SK-N-SH treated with all-trans-retinoic acid at 6 μM for 48 hours (cell line): ENCODE measurements at regions not wholly inside any gene's neighbourhood (a gene's known extent, or its start where the extent isn't known, plus 50 kb on each side); places are given as distances from the start of the nearest gene placed in this dataset.

Source experiments
- ATAC-seq: fragments of 200-7000 bp; cut with Tn5 transposase; 3 replicates; pipeline ENCODE4 v1.9.1; 2020; ENCODE audit warnings: mild to moderate bottlenecking, moderate library complexity
- ARNTL ChIP-seq: fragments of 450-650 bp; formaldehyde crosslinking; IDR thresholded peaks from 2 replicates; pipeline ENCODE4 v1.5.0; 2020; ENCODE audit warnings: low read depth, mild to moderate bottlenecking, moderate library complexity, borderline replicate concordance
- BACH2 ChIP-seq: fragments of 250-450 bp; sonication (Bioruptor Pico); IDR thresholded peaks from 2 replicates; pipeline ENCODE4 v1.9.0; 2021; ENCODE audit warnings: mild to moderate bottlenecking, borderline replicate concordance
- CSDC2 ChIP-seq: fragments of 250-450 bp; sonication (Bioruptor Pico); IDR thresholded peaks from 2 replicates; pipeline ENCODE4 v1.5.0; 2020; ENCODE audit warnings: mild to moderate bottlenecking, moderate library complexity
- CSRNP3 ChIP-seq: fragments of 250-450 bp; sonication (Bioruptor Pico); IDR thresholded peaks from 2 replicates; pipeline ENCODE4 v1.5.1; 2021; ENCODE audit warnings: mild to moderate bottlenecking, moderate library complexity
- ESRRG ChIP-seq: fragments of 250-450 bp; sonication (Bioruptor Pico); IDR thresholded peaks from 2 replicates; pipeline ENCODE4 v1.6.1; 2021; ENCODE audit warnings: mild to moderate bottlenecking
- GLIS3 ChIP-seq: fragments of 250-450 bp; sonication (Bioruptor Pico); IDR thresholded peaks from 2 replicates; pipeline ENCODE4 v1.5.0; 2020; ENCODE audit warnings: mild to moderate bottlenecking, moderate library complexity
- ISL1 ChIP-seq: fragments of 250-450 bp; sonication (Bioruptor Pico); IDR thresholded peaks from 2 replicates; pipeline ENCODE4 v2.1.2; 2022; ENCODE audit warnings: mild to moderate bottlenecking, moderate library complexity
- OSR1 ChIP-seq: fragments of 250-450 bp; sonication (Bioruptor Pico); IDR thresholded peaks from 2 replicates; pipeline ENCODE4 v1.8.0; 2022; ENCODE audit warnings: moderate library complexity, mild to moderate bottlenecking, inconsistent platforms
- PATZ1 ChIP-seq: fragments of 250-450 bp; sonication (Bioruptor Pico); IDR thresholded peaks from 2 replicates; pipeline ENCODE4 v1.8.0; 2020; ENCODE audit warnings: mild to moderate bottlenecking, moderate library complexity, borderline replicate concordance
- PPARA ChIP-seq: fragments of 250-450 bp; sonication (Bioruptor Pico); IDR thresholded peaks from 2 replicates; pipeline ENCODE4 v1.5.0; 2020; ENCODE audit warnings: mild to moderate bottlenecking, borderline replicate concordance
- RARB ChIP-seq: fragments of 250-450 bp; sonication (Bioruptor Pico); IDR thresholded peaks from 2 replicates; pipeline ENCODE4 v1.8.0; 2021; ENCODE audit warnings: mild to moderate bottlenecking, moderate library complexity
- SNAI2 ChIP-seq: fragments of 250-450 bp; sonication (Bioruptor Pico); IDR thresholded peaks from 2 replicates; pipeline ENCODE4 v1.5.0; 2020; ENCODE audit warnings: mild to moderate bottlenecking, moderate library complexity
- TCF4 ChIP-seq: fragments of 250-450 bp; sonication (Bioruptor Pico); IDR thresholded peaks from 2 replicates; pipeline ENCODE4 v1.8.0; 2021; ENCODE audit warnings: mild to moderate bottlenecking, moderate library complexity, borderline replicate concordance
- TOX ChIP-seq: fragments of 250-450 bp; sonication (Bioruptor Pico); IDR thresholded peaks from 2 replicates; pipeline ENCODE4 v1.8.0; 2021; ENCODE audit warnings: mild to moderate bottlenecking, moderate library complexity, borderline replicate concordance
- ZFP3 ChIP-seq: fragments of 250-450 bp; sonication (Bioruptor Pico); IDR thresholded peaks from 2 replicates; pipeline ENCODE4 v1.5.0; 2020; ENCODE audit warnings: mild to moderate bottlenecking, moderate library complexity
- ZFP30 ChIP-seq: fragments of 450-650 bp; formaldehyde crosslinking; IDR thresholded peaks from 2 replicates; pipeline ENCODE4 v1.5.0; 2022; ENCODE audit warnings: mild to moderate bottlenecking, moderate library complexity
- ZNF565 ChIP-seq: fragments of 450-650 bp; formaldehyde crosslinking; conservative IDR thresholded peaks from 2 replicates; pipeline ENCODE4 v1.5.0; 2020; ENCODE audit warnings: low read depth, mild to moderate bottlenecking, moderate library complexity
- ZNF70 ChIP-seq: fragments of 450-650 bp; formaldehyde crosslinking; IDR thresholded peaks from 2 replicates; pipeline ENCODE4 v1.5.0; 2020; ENCODE audit warnings: mild to moderate bottlenecking, moderate library complexity
- ZNF8 ChIP-seq: fragments of 450-650 bp; formaldehyde crosslinking; IDR thresholded peaks from 2 replicates; pipeline ENCODE4 v1.5.0; 2020; ENCODE audit warnings: mild to moderate bottlenecking, moderate library complexity
- TF ChIP-seq, protein P1 (sequence below): fragments of 250-450 bp; sonication (Bioruptor Pico); IDR thresholded peaks from 2 replicates; pipeline ENCODE4 v1.8.0; 2021; ENCODE audit warnings: low read depth, mild to moderate bottlenecking, moderate library complexity, borderline replicate concordance
- TF ChIP-seq, protein P2 (sequence below): fragments of 250-450 bp; sonication (Bioruptor Pico); IDR thresholded peaks from 2 replicates; pipeline ENCODE4 v1.5.0; 2020; ENCODE audit warnings: mild to moderate bottlenecking, moderate library complexity

- no peak for ATAC-seq
- TF ChIP-seq ZNF8 (CRISPR knock-in tag) (peak; percentile 53; the same call in 1 of the 2 replicates), PATZ1 (no peak)
Measured at GRCh38 chr10:33921970-33922605, 587.6 kb upstream of the NRP1 start.

GRCh38 chr10:33920351-33920750 lies 585.9 kb upstream of the NRP1 start:
- TF ChIP-seq PPARA (no peak), SNAI2 (CRISPR knock-in tag) (no peak), RARB (CRISPR knock-in tag) (no peak), ISL1 (CRISPR knock-in tag) (no peak), ARNTL (CRISPR knock-in tag) (no peak), ESRRG (CRISPR knock-in tag) (no peak), CSDC2 (no peak), ZNF70 (no peak), BACH2 (no peak), ZFP3 (CRISPR knock-in tag) (no peak), ZFP30 (CRISPR knock-in tag) (no peak), PATZ1 (no peak), ZNF8 (CRISPR knock-in tag) (no peak), TOX (CRISPR knock-in tag) (no peak)
- TF ChIP-seq, protein P1, sequence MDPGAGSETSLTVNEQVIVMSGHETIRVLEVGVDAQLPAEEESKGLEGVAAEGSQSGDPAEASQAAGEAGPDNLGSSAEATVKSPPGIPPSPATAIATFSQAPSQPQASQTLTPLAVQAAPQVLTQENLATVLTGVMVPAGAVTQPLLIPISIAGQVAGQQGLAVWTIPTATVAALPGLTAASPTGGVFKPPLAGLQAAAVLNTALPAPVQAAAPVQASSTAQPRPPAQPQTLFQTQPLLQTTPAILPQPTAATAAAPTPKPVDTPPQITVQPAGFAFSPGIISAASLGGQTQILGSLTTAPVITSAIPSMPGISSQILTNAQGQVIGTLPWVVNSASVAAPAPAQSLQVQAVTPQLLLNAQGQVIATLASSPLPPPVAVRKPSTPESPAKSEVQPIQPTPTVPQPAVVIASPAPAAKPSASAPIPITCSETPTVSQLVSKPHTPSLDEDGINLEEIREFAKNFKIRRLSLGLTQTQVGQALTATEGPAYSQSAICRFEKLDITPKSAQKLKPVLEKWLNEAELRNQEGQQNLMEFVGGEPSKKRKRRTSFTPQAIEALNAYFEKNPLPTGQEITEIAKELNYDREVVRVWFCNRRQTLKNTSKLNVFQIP (CRISPR knock-in tag) = no peak
- TF ChIP-seq, protein P2, sequence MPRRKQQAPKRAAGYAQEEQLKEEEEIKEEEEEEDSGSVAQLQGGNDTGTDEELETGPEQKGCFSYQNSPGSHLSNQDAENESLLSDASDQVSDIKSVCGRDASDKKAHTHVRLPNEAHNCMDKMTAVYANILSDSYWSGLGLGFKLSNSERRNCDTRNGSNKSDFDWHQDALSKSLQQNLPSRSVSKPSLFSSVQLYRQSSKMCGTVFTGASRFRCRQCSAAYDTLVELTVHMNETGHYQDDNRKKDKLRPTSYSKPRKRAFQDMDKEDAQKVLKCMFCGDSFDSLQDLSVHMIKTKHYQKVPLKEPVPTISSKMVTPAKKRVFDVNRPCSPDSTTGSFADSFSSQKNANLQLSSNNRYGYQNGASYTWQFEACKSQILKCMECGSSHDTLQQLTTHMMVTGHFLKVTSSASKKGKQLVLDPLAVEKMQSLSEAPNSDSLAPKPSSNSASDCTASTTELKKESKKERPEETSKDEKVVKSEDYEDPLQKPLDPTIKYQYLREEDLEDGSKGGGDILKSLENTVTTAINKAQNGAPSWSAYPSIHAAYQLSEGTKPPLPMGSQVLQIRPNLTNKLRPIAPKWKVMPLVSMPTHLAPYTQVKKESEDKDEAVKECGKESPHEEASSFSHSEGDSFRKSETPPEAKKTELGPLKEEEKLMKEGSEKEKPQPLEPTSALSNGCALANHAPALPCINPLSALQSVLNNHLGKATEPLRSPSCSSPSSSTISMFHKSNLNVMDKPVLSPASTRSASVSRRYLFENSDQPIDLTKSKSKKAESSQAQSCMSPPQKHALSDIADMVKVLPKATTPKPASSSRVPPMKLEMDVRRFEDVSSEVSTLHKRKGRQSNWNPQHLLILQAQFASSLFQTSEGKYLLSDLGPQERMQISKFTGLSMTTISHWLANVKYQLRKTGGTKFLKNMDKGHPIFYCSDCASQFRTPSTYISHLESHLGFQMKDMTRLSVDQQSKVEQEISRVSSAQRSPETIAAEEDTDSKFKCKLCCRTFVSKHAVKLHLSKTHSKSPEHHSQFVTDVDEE (CRISPR knock-in tag) = no peak
- no peak for ATAC-seq

DNA sequence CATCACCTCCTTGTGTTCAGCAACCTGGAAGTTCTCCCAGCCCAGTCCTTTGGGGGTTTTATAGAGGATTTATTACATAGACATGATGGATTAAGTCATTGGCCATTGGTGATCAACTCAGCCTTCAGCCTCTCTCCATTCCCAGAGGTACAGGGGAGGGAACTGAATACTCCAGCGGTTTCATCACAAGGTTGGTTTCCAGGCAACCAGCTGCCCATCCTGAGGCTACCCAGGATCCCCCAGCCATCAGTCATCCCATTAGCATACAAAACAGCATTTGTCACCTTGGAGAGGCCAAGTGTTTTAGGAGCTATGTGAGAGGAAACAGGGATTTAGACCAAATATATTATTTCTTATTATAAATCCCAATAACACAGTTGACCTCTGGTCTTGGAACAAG lies 584.8 kb upstream of the NRP1 start:
- TF ChIP-seq ZNF565 (CRISPR knock-in tag) = no peak
- TF ChIP-seq OSR1 (CRISPR knock-in tag) = no peak
- no peak for TF ChIP-seq ZFP30 (CRISPR knock-in tag)
- TF ChIP-seq, protein P1 (CRISPR knock-in tag) = no peak
- no peak for TF ChIP-seq CSRNP3 (CRISPR knock-in tag)
- TF ChIP-seq, protein P2 (CRISPR knock-in tag) = no peak
- no peak for TF ChIP-seq BACH2
- no peak for TF ChIP-seq PATZ1
- TF ChIP-seq TCF4 (CRISPR knock-in tag) = no peak
- TF ChIP-seq ESRRG (CRISPR knock-in tag) = no peak
- no peak for TF ChIP-seq GLIS3 (CRISPR knock-in tag)
- no peak for ATAC-seq
